GM12878 (cell line): ENCODE measurements at regions not wholly inside any gene's neighbourhood (a gene's known extent, or its start where the extent isn't known, plus 50 kb on each side); places are given as distances from the start of the nearest gene placed in this dataset.

Experiments
- ATAC-seq: fragments of 200-7000 bp; cut with Tn5 transposase; 3 replicates; pipeline ENCODE4 v1.9.1; 2020; ENCODE audit warnings: mild to moderate bottlenecking, moderate library complexity
- BruUV-seq: library from RNA; stranded (reverse); fragments of 400-500 nt; replicated peaks from 2 replicates; lab custom pipeline; 2021; lab: Mats Ljungman, UMichigan
- CTCF ChIA-PET: fragments of 300-600 bp; sonication (Branson Sonifier 250); formaldehyde crosslinking; extraction: SDS; loops from one replicate; lab custom pipeline; 2021; ENCODE audit warnings: inconsistent platforms; lab: Yijun Ruan, JAX
- POLR2A ChIA-PET: fragments of 350-600 bp; formaldehyde crosslinking; extraction: SDS; loops from one replicate; lab custom pipeline; 2021; ENCODE audit warnings: inconsistent platforms; lab: Charles Lee
- RAD21 ChIA-PET: fragments of 300-600 bp; sonication (Branson Sonifier 250); formaldehyde crosslinking; loops from one replicate; lab custom pipeline; 2023; ENCODE audit warnings: antibody characterized with exemption; ENCODE audit not compliant: unreplicated experiment; lab: Charles Lee
- SMC1A ChIA-PET: fragments of 300-600 bp; sonication (Branson Sonifier 250); formaldehyde crosslinking; loops from one replicate; lab custom pipeline; 2023; ENCODE audit not compliant: unreplicated experiment, uncharacterized antibody; lab: Charles Lee
- DNase-seq: peaks from one replicate; pipeline ENCODE4 v3.0.0-alpha.2; 2011; ENCODE audit warnings: low read depth, low spot score
- FAIRE-seq: peaks from 3 replicates; lab custom pipeline; 2011; peaks lifted over from hg19 to GRCh38; lab: Jason Lieb, UNC
- H2AFZ ChIP-seq: 2 replicates; pipeline ENCODE4 v1.6.0; 2011; ENCODE audit warnings: low read depth, low read length, control low read depth; ENCODE audit not compliant: control insufficient read depth
- H3K27ac ChIP-seq: 2 replicates; pipeline ENCODE4 v1.5.1; 2011; ENCODE audit warnings: control low read depth; ENCODE audit not compliant: control insufficient read depth, insufficient read depth
- H3K27me3 ChIP-seq, 2 experiments: replicated peaks in 1 of 2; 2 replicates each; pipeline versions ENCODE4 v1.6.0 to v1.6.1; 2011; ENCODE audit warnings: low read length in 1 of 2; ENCODE audit not compliant: control insufficient read depth in 2 of 2, insufficient read depth in 2 of 2
- H3K36me3 ChIP-seq, 2 experiments: 2 replicates each; pipeline ENCODE4 v1.5.1; 2011; ENCODE audit warnings: low read length in 1 of 2; ENCODE audit not compliant: control insufficient read depth in 2 of 2, insufficient read depth in 2 of 2
- H3K4me1 ChIP-seq: 2 replicates; pipeline ENCODE4 v1.6.1; 2011; ENCODE audit warnings: mild to moderate bottlenecking, low read length, moderate library complexity, mixed read lengths; ENCODE audit not compliant: control insufficient read depth, insufficient read depth
- H3K4me2 ChIP-seq: 2 replicates; pipeline ENCODE4 v1.6.0; 2011; ENCODE audit warnings: control low read depth; ENCODE audit not compliant: control insufficient read depth, insufficient read depth
- H3K4me3 ChIP-seq: fragments of 200-600 bp; sonication (generic); 2 replicates; pipeline ENCODE4 v1.5.1; 2016
- H3K79me2 ChIP-seq: 2 replicates; pipeline ENCODE4 v1.6.0; 2011; ENCODE audit warnings: low read length; ENCODE audit not compliant: control insufficient read depth, insufficient read depth
- H3K9ac ChIP-seq: 2 replicates; pipeline ENCODE4 v1.8.0; 2011; ENCODE audit warnings: low read length, control low read depth, mixed read lengths; ENCODE audit not compliant: control insufficient read depth, insufficient read depth
- H3K9me3 ChIP-seq: replicated peaks from 3 replicates; pipeline ENCODE4 v1.5.1; 2011; ENCODE audit warnings: mild to moderate bottlenecking, low read length; ENCODE audit not compliant: control insufficient read depth, insufficient read depth
- H4K20me1 ChIP-seq: 2 replicates; pipeline ENCODE4 v1.6.0; 2011; ENCODE audit not compliant: control insufficient read depth, insufficient read depth
- BCL11A ChIP-seq: IDR thresholded peaks from 2 replicates; pipeline ENCODE4 v1.6.1; 2011; ENCODE audit warnings: low read depth, low read length
- BHLHE40 ChIP-seq, 2 experiments: fragments of 450-650 bp in 1 of 2; IDR thresholded peaks; 2 replicates each; pipeline ENCODE4 v1.6.1; 2011 to 2017; ENCODE audit warnings: low read depth in 2 of 2, borderline replicate concordance in 1 of 2, improper control_type of control experiment in 1 of 2, low read length in 1 of 2, mild to moderate bottlenecking in 1 of 2
- CBX3 ChIP-seq: fragments of 200-600 bp; sonication (generic); IDR thresholded peaks from 2 replicates; pipeline ENCODE4 v1.6.1; 2016; ENCODE audit warnings: low read depth, borderline replicate concordance
- CEBPB ChIP-seq, 2 experiments: fragments of 150-350 bp in 1 of 2; IDR thresholded peaks; 2 replicates each; pipeline ENCODE4 v1.6.1; 2012 to 2014; ENCODE audit warnings: low read depth in 2 of 2, low read length in 2 of 2, borderline replicate concordance in 1 of 2, inconsistent platforms in 1 of 2
- CREB1 ChIP-seq: IDR thresholded peaks from 2 replicates; pipeline ENCODE4 v1.6.1; 2012; ENCODE audit warnings: low read depth, mild to moderate bottlenecking, inconsistent platforms
- EGR1 ChIP-seq, 2 experiments: IDR thresholded peaks; 1 replicate in 1 of 2; 2 replicates in 1 of 2; pipeline ENCODE4 v1.6.1; 2011 to 2012; ENCODE audit warnings: low read depth in 2 of 2, low read length in 2 of 2, borderline replicate concordance in 1 of 2, mild to moderate bottlenecking in 1 of 2, moderate library complexity in 1 of 2
- GABPA ChIP-seq: IDR thresholded peaks from 2 replicates; pipeline ENCODE4 v1.6.1; 2014; ENCODE audit warnings: antibody characterized with exemption, low read depth, mild to moderate bottlenecking, inconsistent platforms
- NFXL1 ChIP-seq: fragments of 450-650 bp; IDR thresholded peaks from 2 replicates; pipeline ENCODE4 v1.6.1; 2017; ENCODE audit warnings: antibody characterized with exemption, mild to moderate bottlenecking, borderline replicate concordance
- NFYB ChIP-seq: IDR thresholded peaks from 2 replicates; pipeline ENCODE4 v1.6.1; 2011; ENCODE audit warnings: low read depth, mild to moderate bottlenecking, low read length, improper control_type of control experiment, moderate library complexity; ENCODE audit not compliant: insufficient read depth
- NR2F1 ChIP-seq: fragments of 450-650 bp; conservative IDR thresholded peaks from 2 replicates; pipeline ENCODE4 v1.6.1; 2017; ENCODE audit warnings: mild to moderate bottlenecking
- POLR2A ChIP-seq: IDR thresholded peaks from 2 replicates; pipeline ENCODE4 v1.6.1; 2011; ENCODE audit warnings: low read depth, mild to moderate bottlenecking, low read length
- RAD51 ChIP-seq: fragments of 450-650 bp; IDR thresholded peaks from 2 replicates; pipeline ENCODE4 v1.6.1; 2016; ENCODE audit warnings: moderate library complexity, mild to moderate bottlenecking, inconsistent platforms
- SUZ12 ChIP-seq: fragments of 200-600 bp; sonication (generic); IDR thresholded peaks from one replicate; pipeline ENCODE4 v1.6.1; 2018; ENCODE audit warnings: antibody characterized with exemption, mild to moderate bottlenecking; ENCODE audit not compliant: unreplicated experiment
- TCF7 ChIP-seq: IDR thresholded peaks from 2 replicates; pipeline ENCODE4 v1.6.1; 2014; ENCODE audit warnings: antibody characterized with exemption, borderline replicate concordance
- WGBS: methylation state at CpG from one replicate; pipeline ENCODE4 v1.1.6; 2016; ENCODE audit warnings: low lambda C conversion rate; ENCODE audit not compliant: insufficient replicate concordance, insufficient coverage; ENCODE audit errors: missing lambda C conversion rate; 5-methylcytosine and 5-hydroxymethylcytosine counted together
- in situ Hi-C: fragments of 300-500 bp; cut with MboI; formaldehyde crosslinking; loops from 9 replicates; pipeline ENCODE4 v1.14.3; 2018; ENCODE audit warnings: mixed read lengths
- intact Hi-C: fragments of 100-400 bp; cut with micrococcal nuclease; formaldehyde crosslinking; loops from one replicate; pipeline ENCODE4 v1.14.2; 2022; ENCODE audit not compliant: unreplicated experiment
- TF ChIP-seq, protein P1 (sequence below): fragments of 450-650 bp; formaldehyde crosslinking; IDR thresholded peaks from 2 replicates; pipeline ENCODE4 v1.4.0; 2020; ENCODE audit warnings: mild to moderate bottlenecking, moderate library complexity
- TF ChIP-seq, protein P2 (sequence below): IDR thresholded peaks from 2 replicates; pipeline ENCODE4 v1.6.1; 2012; ENCODE audit warnings: low read depth, low read length, improper control_type of control experiment

- 28% methylated on average over 8 of the region's 8 CpGs for WGBS
- RAD21 ChIA-PET, result no interaction called here
- TF ChIP-seq NFXL1 (no peak), CREB1 (no peak), CEBPB (IDR thresholded peaks at IDR 0.05; ENCODE audit: borderline replicate concordance in 1 of 2, low read depth in 2 of 2, low read length in 2 of 2) (no peak), RAD51 (no peak), NFYB (no peak), GABPA (no peak), TCF7 (no peak), BHLHE40 (IDR thresholded peaks at IDR 0.05; ENCODE audit: borderline replicate concordance in 1 of 2, low read depth in 2 of 2, low read length in 1 of 2) (no peak), CBX3 (no peak), EGR1 (IDR thresholded peaks at IDR 0.05; ENCODE audit: borderline replicate concordance in 1 of 2, low read depth in 2 of 2, low read length in 2 of 2) (no peak), NR2F1 (no peak), POLR2A (no peak), SUZ12 (no peak), BCL11A (no peak)
- TF ChIP-seq, protein P1, sequence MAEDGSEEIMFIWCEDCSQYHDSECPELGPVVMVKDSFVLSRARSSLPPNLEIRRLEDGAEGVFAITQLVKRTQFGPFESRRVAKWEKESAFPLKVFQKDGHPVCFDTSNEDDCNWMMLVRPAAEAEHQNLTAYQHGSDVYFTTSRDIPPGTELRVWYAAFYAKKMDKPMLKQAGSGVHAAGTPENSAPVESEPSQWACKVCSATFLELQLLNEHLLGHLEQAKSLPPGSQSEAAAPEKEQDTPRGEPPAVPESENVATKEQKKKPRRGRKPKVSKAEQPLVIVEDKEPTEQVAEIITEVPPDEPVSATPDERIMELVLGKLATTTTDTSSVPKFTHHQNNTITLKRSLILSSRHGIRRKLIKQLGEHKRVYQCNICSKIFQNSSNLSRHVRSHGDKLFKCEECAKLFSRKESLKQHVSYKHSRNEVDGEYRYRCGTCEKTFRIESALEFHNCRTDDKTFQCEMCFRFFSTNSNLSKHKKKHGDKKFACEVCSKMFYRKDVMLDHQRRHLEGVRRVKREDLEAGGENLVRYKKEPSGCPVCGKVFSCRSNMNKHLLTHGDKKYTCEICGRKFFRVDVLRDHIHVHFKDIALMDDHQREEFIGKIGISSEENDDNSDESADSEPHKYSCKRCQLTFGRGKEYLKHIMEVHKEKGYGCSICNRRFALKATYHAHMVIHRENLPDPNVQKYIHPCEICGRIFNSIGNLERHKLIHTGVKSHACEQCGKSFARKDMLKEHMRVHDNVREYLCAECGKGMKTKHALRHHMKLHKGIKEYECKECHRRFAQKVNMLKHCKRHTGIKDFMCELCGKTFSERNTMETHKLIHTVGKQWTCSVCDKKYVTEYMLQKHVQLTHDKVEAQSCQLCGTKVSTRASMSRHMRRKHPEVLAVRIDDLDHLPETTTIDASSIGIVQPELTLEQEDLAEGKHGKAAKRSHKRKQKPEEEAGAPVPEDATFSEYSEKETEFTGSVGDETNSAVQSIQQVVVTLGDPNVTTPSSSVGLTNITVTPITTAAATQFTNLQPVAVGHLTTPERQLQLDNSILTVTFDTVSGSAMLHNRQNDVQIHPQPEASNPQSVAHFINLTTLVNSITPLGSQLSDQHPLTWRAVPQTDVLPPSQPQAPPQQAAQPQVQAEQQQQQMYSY (CRISPR knock-in tag), result no peak
- TF ChIP-seq, protein P2, sequence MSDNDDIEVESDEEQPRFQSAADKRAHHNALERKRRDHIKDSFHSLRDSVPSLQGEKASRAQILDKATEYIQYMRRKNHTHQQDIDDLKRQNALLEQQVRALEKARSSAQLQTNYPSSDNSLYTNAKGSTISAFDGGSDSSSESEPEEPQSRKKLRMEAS, result no peak
- TF ChIP-seq, all 136 proteins: peak for 0
- H2AFZ ChIP-seq, result no peak overlapping the region
- no peak overlapping the region for H3K9ac ChIP-seq
- no peak overlapping the region for H3K27ac ChIP-seq
- FAIRE-seq, result no peak
- no peaks in the 10 kb centered on the region for H3K36me3 ChIP-seq
- no peak for DNase-seq
- no peaks in the 10 kb centered on the region for H4K20me1 ChIP-seq
- SMC1A ChIA-PET, result no interaction called here
- H3K4me2 ChIP-seq, result no peak overlapping the region
- no peaks in the 10 kb centered on the region for H3K79me2 ChIP-seq
- H3K9me3 ChIP-seq, result no peaks in the 10 kb centered on the region
- no peak overlapping the region for H3K4me3 ChIP-seq
- ATAC-seq, result no peak
- intact Hi-C loops (no loop called here), in situ Hi-C loops (no loop called here)
- POLR2A ChIA-PET, result no interaction called here
- no peaks in the 10 kb centered on the region for H3K4me1 ChIP-seq
- H3K27me3 ChIP-seq, result no peaks in the 10 kb centered on the region
- no TSS peak for BruUV-seq
- CTCF ChIA-PET, result interaction anchor here (0.6 kb wide), 1 partner anchor 542 kb away, joined by 3 read pairs; no protein-coding TSS in a partner anchor
These were observed 854.3 kb downstream of the LRRTM4 start for GRCh38 chr2:76667821-76668271.
